HG03520 (cell line): ENCODE measurements at regions not wholly inside any gene's neighbourhood (a gene's known extent, or its start where the extent isn't known, plus 50 kb on each side); places are given as distances from the start of the nearest gene placed in this dataset.
"Not testable (repeated sequence)": the region's sequence is repeated elsewhere in the genome, so short reads cannot be mapped to it uniquely, and the experiment has no call there.

Experiments
- ATAC-seq: cut with Tn5 transposase; IDR thresholded peaks from one replicate; pipeline ENCODE4 v1.9.1; 2021; ENCODE audit warnings: mild to moderate bottlenecking, moderate library complexity; ENCODE audit not compliant: unreplicated experiment

- ATAC-seq = no peak
Measured at GRCh38 chr11:27244900-27245299, 118.1 kb downstream of the CCDC34 start.

- no peak for ATAC-seq
Measured at GRCh38 chr11:27242591-27242990, 120.4 kb downstream of the CCDC34 start.

DNA sequence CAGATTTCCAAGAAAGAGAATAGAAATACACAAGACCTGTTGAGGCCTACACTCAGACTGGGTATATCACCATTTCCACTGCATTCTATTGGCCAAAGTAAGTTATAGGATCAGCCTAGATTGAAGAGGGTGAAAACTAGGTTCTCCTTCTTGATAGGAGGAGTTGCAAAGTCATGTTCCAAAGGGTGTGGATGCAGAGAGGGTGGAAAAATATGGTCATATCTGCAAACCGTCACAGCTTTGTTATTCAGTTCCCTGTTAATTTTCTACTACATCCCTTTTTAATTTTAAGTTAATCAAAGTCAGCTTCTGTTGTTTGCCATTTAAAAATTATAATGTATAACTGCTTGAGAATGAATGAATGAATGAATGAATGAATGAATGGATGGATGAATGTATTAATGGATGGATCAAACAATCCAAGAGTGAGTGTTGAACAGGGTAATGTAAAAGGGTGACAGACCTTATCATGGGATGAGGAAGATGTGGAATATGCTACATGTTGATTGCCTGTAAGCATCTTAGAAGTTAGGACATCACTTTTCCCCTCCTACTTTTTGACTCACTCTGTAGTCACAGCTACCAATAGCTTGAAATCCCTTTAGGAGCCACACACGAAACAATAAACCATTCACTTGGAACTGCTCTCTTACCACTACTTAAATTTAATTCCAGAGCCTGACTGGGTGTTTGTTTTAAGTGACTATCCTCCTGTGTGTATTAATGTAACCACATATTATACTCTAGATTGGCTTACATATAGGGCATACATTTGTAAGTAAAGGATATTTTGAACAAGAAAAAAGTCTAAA lies 121.5 kb downstream of the CCDC34 start:
- no peak for ATAC-seq

DNA sequence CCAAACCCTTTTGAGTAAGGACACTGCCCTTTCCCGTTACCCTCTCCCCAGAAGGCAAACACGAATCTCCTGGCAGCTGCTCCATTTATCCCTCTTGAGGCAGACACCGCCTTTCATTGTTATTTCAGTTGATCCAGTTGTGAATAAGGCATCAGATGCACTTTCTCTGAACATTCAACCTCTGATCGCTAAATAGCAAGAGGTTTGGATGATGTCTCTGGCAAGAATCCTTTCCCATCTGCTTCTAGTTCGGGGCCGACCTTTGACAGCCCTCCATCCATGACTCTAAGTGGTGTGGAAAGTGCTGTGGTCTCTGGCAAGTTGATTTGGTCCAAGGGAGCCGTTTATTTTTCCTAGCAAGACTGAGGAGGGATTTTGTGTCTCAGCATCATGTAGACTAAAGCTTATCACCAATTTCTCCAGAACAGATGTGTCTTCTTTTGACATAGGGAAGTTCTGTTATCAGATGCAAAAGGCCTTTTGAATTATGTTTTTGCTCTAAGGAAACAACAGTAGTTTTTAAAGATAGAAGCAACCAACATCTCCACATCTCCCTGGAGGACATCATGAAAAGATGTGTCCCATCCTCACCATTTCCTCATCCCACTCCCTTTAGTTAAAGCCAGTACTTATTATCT lies 123.6 kb downstream of the CCDC34 start:
- no peak for ATAC-seq

DNA sequence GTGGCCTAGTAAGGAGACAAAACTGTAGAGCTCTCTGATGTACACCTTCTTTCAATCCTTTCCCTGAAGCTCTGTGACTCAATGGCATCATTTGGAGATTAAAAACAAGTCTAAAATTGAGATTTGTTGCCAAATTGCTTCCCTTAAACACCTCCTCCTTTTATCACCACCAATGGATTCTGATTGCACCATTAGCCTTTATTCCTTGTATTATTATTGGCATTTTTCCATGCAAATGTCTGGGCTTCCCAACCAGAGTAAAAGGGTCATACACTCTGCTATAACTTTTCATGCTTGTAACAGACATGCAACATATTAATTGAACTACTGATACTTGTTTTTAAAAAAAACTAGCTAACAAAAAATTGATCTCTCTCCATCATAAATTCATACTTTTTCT lies 124.2 kb downstream of the CCDC34 start:
- no peak for ATAC-seq

DNA sequence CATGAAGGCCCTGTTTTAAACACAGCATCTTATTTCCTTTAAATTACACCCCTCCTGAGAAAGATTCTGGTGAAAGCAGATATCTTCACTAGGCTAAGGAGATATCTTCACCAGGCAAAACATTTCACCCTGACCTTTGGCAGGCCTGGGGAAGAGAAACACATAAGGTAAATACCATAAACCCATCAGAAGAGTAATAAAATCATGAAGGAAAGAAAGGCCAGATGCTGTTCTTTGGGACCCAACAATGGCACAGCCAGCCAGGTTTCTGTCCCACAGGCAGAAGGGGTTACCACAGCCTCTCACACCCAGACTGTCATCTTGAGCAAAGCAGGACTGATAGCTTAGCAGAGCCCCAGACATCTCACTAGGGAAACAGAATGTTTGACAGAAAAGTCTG lies 125.4 kb downstream of the CCDC34 start:
- ATAC-seq = no peak

DNA sequence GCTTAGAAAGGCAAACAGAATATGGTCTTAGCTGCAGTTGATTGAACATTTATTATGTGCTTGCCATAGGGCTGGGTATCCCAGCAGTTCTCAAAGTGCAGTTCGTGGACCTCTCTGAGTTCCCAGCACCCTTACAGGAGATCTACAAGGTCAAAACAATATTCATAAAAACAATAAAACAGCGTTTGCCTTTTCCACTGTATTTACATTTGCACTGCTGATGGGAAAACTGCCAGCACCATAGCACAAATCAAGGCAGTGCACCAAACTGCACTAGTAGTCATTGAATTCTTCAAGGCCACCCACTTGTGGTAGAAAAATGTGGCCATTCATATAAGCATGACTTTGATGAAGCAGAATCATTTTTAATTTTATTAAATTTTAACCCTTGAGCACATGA lies 128.1 kb downstream of the CCDC34 start:
- ATAC-seq = no peak

- peak; percentile 94 for ATAC-seq
Measured at GRCh38 chr11:27234043-27234668, 128.9 kb downstream of the CCDC34 start.

- ATAC-seq = peak; percentile 15
Measured at GRCh38 chr11:27233654-27234042, 129.4 kb downstream of the CCDC34 start.

GRCh38 chr11:27231530-27231929 lies 131.5 kb downstream of the CCDC34 start:
- ATAC-seq = no peak

- no peak for ATAC-seq
Measured at GRCh38 chr11:27230192-27230572, 132.8 kb downstream of the CCDC34 start.

DNA sequence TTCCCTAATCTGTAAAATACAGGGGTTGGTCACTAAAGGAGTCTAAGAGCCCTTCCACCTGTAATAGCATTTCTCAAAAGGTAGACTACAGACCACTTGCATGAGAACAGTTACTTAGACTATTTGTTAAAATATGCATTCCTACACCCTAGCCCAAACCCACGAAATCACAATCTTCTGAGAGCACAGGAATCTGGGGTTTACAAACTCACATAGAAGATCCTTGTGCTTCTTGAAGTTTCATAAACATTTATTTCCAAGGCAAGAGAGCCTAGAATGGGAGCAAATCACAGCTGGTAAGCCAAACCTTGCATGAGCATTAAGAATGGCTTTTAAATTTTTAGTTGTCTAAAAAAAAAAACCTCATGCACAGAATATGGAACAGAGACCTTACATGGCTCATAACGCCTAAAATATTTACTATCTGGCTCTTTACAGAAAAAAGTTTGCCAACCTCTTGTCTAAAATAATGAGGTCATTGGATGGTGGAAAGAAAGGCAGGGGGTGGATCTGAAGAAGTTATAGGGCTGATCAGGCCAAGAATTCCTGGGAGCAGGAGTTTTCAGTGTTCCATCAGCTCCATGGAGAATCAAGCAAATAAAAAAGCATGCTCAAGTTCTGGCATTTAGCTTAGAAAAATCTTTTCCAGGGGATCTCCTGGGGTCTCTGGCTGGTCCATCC lies 133.4 kb downstream of the CCDC34 start:
- no peak for ATAC-seq

- ATAC-seq = no peak
Measured at GRCh38 chr11:27228906-27229290, 134.1 kb downstream of the CCDC34 start.

- ATAC-seq = no peak
Measured at GRCh38 chr11:27228232-27228905, 134.6 kb downstream of the CCDC34 start.

DNA sequence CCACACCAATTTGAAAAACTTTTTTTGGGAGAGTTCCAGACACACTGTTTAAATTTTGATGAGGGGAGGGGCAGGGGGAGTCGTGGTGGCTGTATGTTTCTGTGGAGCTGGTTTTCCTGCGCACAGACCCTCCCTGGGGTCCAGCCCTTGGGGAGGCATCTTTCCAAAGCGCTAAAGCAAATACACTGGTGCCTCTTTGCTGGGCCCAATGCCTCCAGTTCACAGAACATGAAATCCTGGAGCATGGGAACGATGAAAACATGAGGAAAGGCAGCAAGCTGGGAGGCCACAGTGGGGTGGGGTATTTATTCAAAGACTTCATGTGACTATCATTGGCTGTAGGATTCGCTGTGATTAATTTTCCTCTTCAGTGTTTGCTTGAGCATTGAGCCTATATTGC lies 135.3 kb downstream of the CCDC34 start:
- no peak for ATAC-seq

DNA sequence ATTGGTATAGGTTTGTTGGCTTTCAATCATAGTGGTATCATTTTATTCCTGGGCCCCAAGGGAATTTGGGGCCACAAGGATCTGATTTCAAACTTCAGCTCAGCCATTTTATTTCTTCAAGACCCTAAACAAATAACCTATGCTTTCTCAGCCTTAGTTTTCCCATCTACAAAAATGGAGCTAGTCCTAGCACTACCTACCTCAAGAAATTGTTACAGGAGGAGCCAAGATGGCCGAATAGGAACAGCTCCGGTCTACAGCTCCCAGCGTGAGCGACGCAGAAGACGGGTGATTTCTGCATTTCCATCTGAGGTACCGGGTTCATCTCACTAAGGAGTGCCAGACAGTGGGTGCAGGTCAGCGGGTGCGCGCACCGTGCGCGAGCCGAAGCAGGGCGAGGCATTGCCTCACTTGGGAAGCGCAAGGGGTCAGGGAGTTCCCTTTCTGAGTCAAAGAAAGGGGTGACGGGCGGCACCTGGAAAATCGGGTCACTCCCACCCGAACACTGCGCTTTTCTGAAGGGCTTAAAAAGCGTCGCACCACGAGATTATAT lies 143.5 kb downstream of the CCDC34 start:
- ATAC-seq = not testable (repeated sequence)

GRCh38 chr11:27218421-27219038 lies 144.5 kb downstream of the CCDC34 start:
- no peak for ATAC-seq

DNA sequence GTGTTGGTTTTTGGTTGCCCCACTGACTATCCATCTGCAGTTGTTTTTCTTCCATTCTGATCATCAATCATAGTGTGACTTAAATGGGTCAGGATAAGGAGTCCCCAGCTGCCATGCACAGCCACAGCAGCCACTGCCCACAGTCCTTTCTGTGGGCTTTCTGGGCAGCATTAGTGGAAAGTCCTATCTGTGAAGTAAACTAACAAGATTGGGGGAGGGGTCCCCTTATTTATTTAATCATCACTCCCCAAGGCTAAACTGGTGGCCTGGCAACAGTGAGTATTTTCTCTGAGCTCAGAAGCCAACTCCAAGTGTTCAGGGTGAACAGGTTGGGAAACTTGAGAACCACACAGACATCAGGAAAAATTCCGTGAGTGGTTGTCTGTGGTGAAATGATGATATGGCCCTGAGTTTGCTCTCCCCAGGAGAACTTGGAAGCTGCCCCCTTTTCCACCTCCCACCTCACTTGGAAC lies 145.0 kb downstream of the CCDC34 start:
- ATAC-seq = no peak

GRCh38 chr11:27217496-27217895 lies 145.5 kb downstream of the CCDC34 start:
- no peak for ATAC-seq
